GM12892 (cell line): ENCODE measurements at regions not wholly inside any gene's neighbourhood (a gene's known extent, or its start where the extent isn't known, plus 50 kb on each side); places are given as distances from the start of the nearest gene placed in this dataset.

ENCODE experiments used
- POLR2A ChIP-seq: IDR thresholded peaks from 2 replicates; pipeline ENCODE4 v1.6.1; 2011; ENCODE audit warnings: low read depth, low read length, control low read depth
- POLR2AphosphoS5 ChIP-seq: IDR thresholded peaks from 2 replicates; pipeline ENCODE4 v1.6.1; 2011; ENCODE audit warnings: low read depth, low read length, control low read depth

- TF ChIP-seq POLR2AphosphoS5 (no peak), POLR2A (no peak)
These were observed 157.3 kb downstream of the MRPL39 start for GRCh38 chr21:25449950-25450349.
